HEK293 (cell line): ENCODE measurements at regions not wholly inside any gene's neighbourhood (a gene's known extent, or its start where the extent isn't known, plus 50 kb on each side); places are given as distances from the start of the nearest gene placed in this dataset.

Experiments
- CTCF ChIA-PET: fragments of 350-600 bp; formaldehyde crosslinking; extraction: SDS; loops from one replicate; lab custom pipeline; 2021; ENCODE audit warnings: antibody characterized with exemption; lab: Yijun Ruan, JAX
- POLR2A ChIA-PET: fragments of 300-600 bp; formaldehyde crosslinking; extraction: SDS; loops from one replicate; lab custom pipeline; 2020; ENCODE audit warnings: antibody characterized with exemption, inconsistent platforms; lab: Yijun Ruan, JAX
- H3K27ac ChIP-seq: fragments of 200-500 bp; sonication (Bioruptor generic); 2 replicates; pipeline ENCODE4 v1.5.1; 2014; ENCODE audit warnings: low read depth, low read length, control low read depth, inconsistent platforms; ENCODE audit errors: extremely low read depth
- H3K36me3 ChIP-seq, 2 experiments: fragments of 200-500 bp in 1 of 2; sonication (Bioruptor generic) in 1 of 2; 1 replicate in 1 of 2; 2 replicates in 1 of 2; pipeline ENCODE4 v1.5.1; 2014 to 2017; ENCODE audit warnings: inconsistent platforms in 2 of 2, low read length in 2 of 2; ENCODE audit not compliant: control insufficient read depth in 2 of 2, insufficient read depth in 1 of 2
- H3K4me1 ChIP-seq: fragments of 200-500 bp; sonication (Bioruptor generic); 2 replicates; pipeline ENCODE4 v1.5.1; 2014; ENCODE audit warnings: mild to moderate bottlenecking, low read length, inconsistent platforms; ENCODE audit not compliant: control insufficient read depth, insufficient read depth
- H3K4me3 ChIP-seq: 2 replicates; pipeline ENCODE4 v1.5.1; 2011; ENCODE audit warnings: low read depth, mild to moderate bottlenecking, control low read depth, low read length, moderate library complexity
- H3K9me3 ChIP-seq: fragments of 200-500 bp; sonication (Bioruptor generic); 2 replicates; pipeline ENCODE4 v1.5.1; 2014; ENCODE audit warnings: low read depth, low read length, inconsistent platforms; ENCODE audit not compliant: control insufficient read depth, insufficient read depth
- BCL11B ChIP-seq: fragments of 450-650 bp; formaldehyde crosslinking; IDR thresholded peaks from 2 replicates; pipeline ENCODE4 v1.5.1; 2016; ENCODE audit warnings: low read depth, missing biosample characterization, missing genetic modification characterization
- ELK4 ChIP-seq: IDR thresholded peaks from 2 replicates; pipeline ENCODE4 v1.6.1; 2011; ENCODE audit warnings: mild to moderate bottlenecking, low read depth, low read length, borderline replicate concordance
- INSM2 ChIP-seq: fragments of 450-650 bp; formaldehyde crosslinking; IDR thresholded peaks from 2 replicates; pipeline ENCODE4 v1.5.1; 2016; ENCODE audit warnings: missing biosample characterization, missing genetic modification characterization
- KLF1 ChIP-seq: fragments of 450-650 bp; formaldehyde crosslinking; IDR thresholded peaks from 2 replicates; pipeline ENCODE4 v1.5.1; 2016; ENCODE audit warnings: missing biosample characterization, missing genetic modification characterization
- KLF10 ChIP-seq: fragments of 450-650 bp; IDR thresholded peaks from 2 replicates; pipeline ENCODE4 v1.5.1; 2018; ENCODE audit warnings: missing biosample characterization, mild to moderate bottlenecking, missing genetic modification characterization
- KLF17 ChIP-seq: fragments of 450-650 bp; formaldehyde crosslinking; IDR thresholded peaks from 2 replicates; pipeline ENCODE4 v1.5.1; 2016; ENCODE audit warnings: missing biosample characterization, missing genetic modification characterization
- MYNN ChIP-seq: fragments of 450-650 bp; formaldehyde crosslinking; IDR thresholded peaks from 2 replicates; pipeline ENCODE4 v1.5.1; 2016; ENCODE audit warnings: missing biosample characterization, missing genetic modification characterization, borderline replicate concordance
- ZBTB10 ChIP-seq: fragments of 450-650 bp; formaldehyde crosslinking; IDR thresholded peaks from 2 replicates; pipeline ENCODE4 v1.5.1; 2016; ENCODE audit warnings: missing biosample characterization, missing genetic modification characterization
- ZBTB48 ChIP-seq: fragments of 450-650 bp; formaldehyde crosslinking; IDR thresholded peaks from 2 replicates; pipeline ENCODE4 v1.5.1; 2016; ENCODE audit warnings: missing biosample characterization, missing genetic modification characterization
- ZNF138 ChIP-seq: fragments of 450-650 bp; formaldehyde crosslinking; IDR thresholded peaks from 2 replicates; pipeline ENCODE4 v1.5.1; 2016; ENCODE audit warnings: missing biosample characterization, missing genetic modification characterization, borderline replicate concordance
- ZNF174 ChIP-seq: fragments of 450-650 bp; formaldehyde crosslinking; IDR thresholded peaks from 2 replicates; pipeline ENCODE4 v1.5.0; 2017; ENCODE audit warnings: missing biosample characterization, mild to moderate bottlenecking, missing genetic modification characterization
- ZNF175 ChIP-seq: fragments of 450-650 bp; formaldehyde crosslinking; IDR thresholded peaks from 2 replicates; pipeline ENCODE4 v1.5.1; 2016; ENCODE audit warnings: missing biosample characterization, missing genetic modification characterization
- ZNF214 ChIP-seq: fragments of 450-650 bp; formaldehyde crosslinking; IDR thresholded peaks from 2 replicates; pipeline ENCODE4 v1.5.1; 2017; ENCODE audit warnings: missing biosample characterization, mild to moderate bottlenecking, missing genetic modification characterization, borderline replicate concordance
- ZNF366 ChIP-seq: fragments of 450-650 bp; formaldehyde crosslinking; conservative IDR thresholded peaks from 2 replicates; pipeline ENCODE4 v1.5.1; 2016; ENCODE audit warnings: missing biosample characterization, missing genetic modification characterization
- ZNF521 ChIP-seq: fragments of 450-650 bp; formaldehyde crosslinking; IDR thresholded peaks from 2 replicates; pipeline ENCODE4 v1.5.1; 2017; ENCODE audit warnings: missing biosample characterization, mild to moderate bottlenecking, missing genetic modification characterization
- ZNF585B ChIP-seq: fragments of 450-650 bp; formaldehyde crosslinking; IDR thresholded peaks from 2 replicates; pipeline ENCODE4 v1.5.1; 2016; ENCODE audit warnings: missing biosample characterization, missing genetic modification characterization
- ZNF664 ChIP-seq: fragments of 450-650 bp; formaldehyde crosslinking; IDR thresholded peaks from 2 replicates; pipeline ENCODE4 v1.5.1; 2016; ENCODE audit warnings: missing biosample characterization, missing genetic modification characterization
- ZNF692 ChIP-seq: fragments of 450-650 bp; formaldehyde crosslinking; IDR thresholded peaks from 2 replicates; pipeline ENCODE4 v1.5.1; 2016; ENCODE audit warnings: missing biosample characterization, missing genetic modification characterization
- ZNF777 ChIP-seq: fragments of 450-650 bp; formaldehyde crosslinking; IDR thresholded peaks from 2 replicates; pipeline ENCODE4 v1.5.1; 2017; ENCODE audit warnings: missing biosample characterization, missing genetic modification characterization, borderline replicate concordance
- ZNF830 ChIP-seq: fragments of 450-650 bp; IDR thresholded peaks from 2 replicates; pipeline ENCODE4 v1.5.0; 2018; ENCODE audit warnings: missing biosample characterization, missing genetic modification characterization, low read depth, mild to moderate bottlenecking, moderate library complexity
- ZSCAN30 ChIP-seq: fragments of 450-650 bp; IDR thresholded peaks from 2 replicates; pipeline ENCODE4 v1.5.1; 2018; ENCODE audit warnings: missing biosample characterization, mild to moderate bottlenecking, missing genetic modification characterization, moderate library complexity
- ZSCAN4 ChIP-seq: fragments of 450-650 bp; formaldehyde crosslinking; IDR thresholded peaks from 2 replicates; pipeline ENCODE4 v1.5.1; 2017; ENCODE audit warnings: missing biosample characterization, missing genetic modification characterization

- CTCF ChIA-PET: interaction anchor here (1.3 kb wide), 1 partner anchor 9 kb away, joined by 3 read pairs; no protein-coding TSS in a partner anchor
- Histone ChIP-seq H3K4me3 (no peak overlapping the region), H3K4me1 (no peaks in the 10 kb centered on the region), H3K36me3 (no peaks in the 10 kb centered on the region), H3K27ac (no peak overlapping the region), H3K9me3 (no peaks in the 10 kb centered on the region)
- no peak for TF ChIP-seq ZNF174 (tag by site-specific recombination)
- no peak for TF ChIP-seq ZNF521
- TF ChIP-seq MYNN (tag by site-specific recombination): no peak
- TF ChIP-seq ELK4: no peak
- POLR2A ChIA-PET: no interaction called here
Measured at GRCh38 chr4:125744891-125745364, 430.2 kb downstream of the FAT4 start.

- Histone ChIP-seq H3K4me1 (no peaks in the 10 kb centered on the region), H3K9me3 (no peaks in the 10 kb centered on the region), H3K4me3 (no peak overlapping the region)
- CTCF ChIA-PET: no interaction called here
- TF ChIP-seq KLF10 (tag by site-specific recombination) (no peak), ZNF366 (tag by site-specific recombination) (peak; percentile 83), ZNF214 (tag by site-specific recombination) (no peak), ZNF692 (tag by site-specific recombination) (no peak), ZNF138 (tag by site-specific recombination) (no peak), ZNF585B (tag by site-specific recombination) (no peak), ZNF777 (tag by site-specific recombination) (no peak)
- TF ChIP-seq, all 188 proteins: peak for 1
- H3K36me3 ChIP-seq: no peaks in the 10 kb centered on the region
- POLR2A ChIA-PET: no interaction called here
- H3K27ac ChIP-seq: no peak overlapping the region
Measured at GRCh38 chr4:125749354-125749753, 434.6 kb downstream of the FAT4 start.

- Histone ChIP-seq H3K4me1 (no peaks in the 10 kb centered on the region), H3K27ac (no peak overlapping the region), H3K36me3 (no peaks in the 10 kb centered on the region), H3K4me3 (no peak overlapping the region), H3K9me3 (no peaks in the 10 kb centered on the region)
- TF ChIP-seq ZNF174 (tag by site-specific recombination): no peak
- no peak for TF ChIP-seq ZNF138 (tag by site-specific recombination)
- no peak for TF ChIP-seq ZSCAN4 (tag by site-specific recombination)
- TF ChIP-seq ZNF175 (tag by site-specific recombination): no peak
- no peak for TF ChIP-seq ZSCAN30 (tag by site-specific recombination)
- TF ChIP-seq ZNF830: no peak
- no peak for TF ChIP-seq INSM2 (tag by site-specific recombination)
- TF ChIP-seq KLF17 (tag by site-specific recombination): no peak
- no peak for TF ChIP-seq ZBTB48 (tag by site-specific recombination)
- no peak for TF ChIP-seq KLF1 (tag by site-specific recombination)
- no peak for TF ChIP-seq ZBTB10 (tag by site-specific recombination)
- TF ChIP-seq BCL11B (tag by site-specific recombination): no peak
- no peak for TF ChIP-seq ZNF664 (tag by site-specific recombination)
- POLR2A ChIA-PET: no interaction called here
- CTCF ChIA-PET: no interaction called here
Measured at GRCh38 chr4:125750399-125750798, 435.6 kb downstream of the FAT4 start.
